ENCODE measurements at regions not wholly inside any gene's neighbourhood (a gene's known extent, or its start where the extent isn't known, plus 50 kb on each side); places are given as distances from the start of the nearest gene placed in this dataset.

- H3K4me3 ChIP-seq: no peak overlapping the region
- TF ChIP-seq POLR2A (IDR thresholded peaks at IDR 0.05) (no peak), EP300 (IDR thresholded peaks at IDR 0.05) (no peak)
- TF ChIP-seq, protein P1, sequence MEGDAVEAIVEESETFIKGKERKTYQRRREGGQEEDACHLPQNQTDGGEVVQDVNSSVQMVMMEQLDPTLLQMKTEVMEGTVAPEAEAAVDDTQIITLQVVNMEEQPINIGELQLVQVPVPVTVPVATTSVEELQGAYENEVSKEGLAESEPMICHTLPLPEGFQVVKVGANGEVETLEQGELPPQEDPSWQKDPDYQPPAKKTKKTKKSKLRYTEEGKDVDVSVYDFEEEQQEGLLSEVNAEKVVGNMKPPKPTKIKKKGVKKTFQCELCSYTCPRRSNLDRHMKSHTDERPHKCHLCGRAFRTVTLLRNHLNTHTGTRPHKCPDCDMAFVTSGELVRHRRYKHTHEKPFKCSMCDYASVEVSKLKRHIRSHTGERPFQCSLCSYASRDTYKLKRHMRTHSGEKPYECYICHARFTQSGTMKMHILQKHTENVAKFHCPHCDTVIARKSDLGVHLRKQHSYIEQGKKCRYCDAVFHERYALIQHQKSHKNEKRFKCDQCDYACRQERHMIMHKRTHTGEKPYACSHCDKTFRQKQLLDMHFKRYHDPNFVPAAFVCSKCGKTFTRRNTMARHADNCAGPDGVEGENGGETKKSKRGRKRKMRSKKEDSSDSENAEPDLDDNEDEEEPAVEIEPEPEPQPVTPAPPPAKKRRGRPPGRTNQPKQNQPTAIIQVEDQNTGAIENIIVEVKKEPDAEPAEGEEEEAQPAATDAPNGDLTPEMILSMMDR (IDR thresholded peaks at IDR 0.05): no peak
- intact Hi-C loops (cut with DNase I): no loop called here
- no peaks in the 10 kb centered on the region for H3K36me3 ChIP-seq
- H3K9me3 ChIP-seq: no peaks in the 10 kb centered on the region
- 74 to 79% (median 75%) methylated on average over 1 of the region's 1 CpG for WGBS, 3 donors
- no peaks in the 10 kb centered on the region for H3K4me1 ChIP-seq (ENCODE audit: insufficient read depth)
- no peak for DNase-seq
- no peaks in the 10 kb centered on the region for H3K27me3 ChIP-seq
- H3K27ac ChIP-seq: no peak overlapping the region
Measured at GRCh38 chr18:76640438-76640837, 145.4 kb upstream of the ZNF516 start.

GRCh38 chr18:76634564-76634963 lies 139.5 kb upstream of the ZNF516 start:
- Histone ChIP-seq H3K4me1 (ENCODE audit: insufficient read depth) (no peaks in the 10 kb centered on the region), H3K27me3 (no peaks in the 10 kb centered on the region), H3K9me3 (no peaks in the 10 kb centered on the region), H3K36me3 (no peaks in the 10 kb centered on the region), H3K27ac (no peak overlapping the region), H3K4me3 (no peak overlapping the region)
- TF ChIP-seq POLR2A (IDR thresholded peaks at IDR 0.05) (no peak), EP300 (IDR thresholded peaks at IDR 0.05) (no peak)
- TF ChIP-seq, protein P1 (IDR thresholded peaks at IDR 0.05): no peak
- 21 to 32% (median 30%) methylated on average over 3 of the region's 3 CpGs for WGBS, 3 donors
- intact Hi-C loops (cut with DNase I): no loop called here
- DNase-seq: no peak

DNA sequence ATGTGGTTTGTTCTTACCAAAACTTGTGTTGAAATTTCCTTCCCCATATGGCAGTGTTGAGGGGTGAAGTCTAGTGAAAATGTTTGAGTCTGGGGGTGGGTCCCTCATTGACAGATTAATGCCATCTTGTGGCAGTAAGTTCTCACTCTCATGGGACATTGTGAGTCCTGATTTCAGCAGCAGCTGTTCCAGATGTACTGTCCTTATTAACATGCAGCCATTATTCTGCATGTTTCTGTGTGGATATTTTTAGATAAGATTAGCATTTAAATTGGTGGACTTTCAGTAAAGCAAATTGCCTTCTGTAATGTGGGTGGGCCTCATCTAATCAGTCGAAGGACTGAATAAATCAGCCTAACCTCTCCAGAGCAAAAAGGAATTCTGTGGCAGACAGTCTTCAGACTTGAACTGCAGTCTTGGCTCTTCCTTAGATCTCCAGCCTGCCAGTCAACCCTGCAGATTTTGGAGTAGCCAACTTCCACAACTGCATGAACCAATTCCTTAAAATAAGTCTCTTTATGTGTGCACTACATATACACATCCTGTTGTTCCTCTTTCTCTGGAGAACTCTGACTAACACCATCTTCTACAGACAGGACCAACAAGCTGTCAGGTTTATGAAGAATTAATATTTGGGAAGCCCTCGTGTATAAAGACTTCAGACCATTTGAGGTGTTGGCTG lies 138.7 kb upstream of the ZNF516 start:
- intact Hi-C loops (cut with DNase I): no loop called here
- Histone ChIP-seq H3K9me3 (no peaks in the 10 kb centered on the region), H3K27me3 (no peaks in the 10 kb centered on the region), H3K4me1 (ENCODE audit: insufficient read depth) (no peaks in the 10 kb centered on the region), H3K36me3 (no peaks in the 10 kb centered on the region), H3K4me3 (no peak overlapping the region), H3K27ac (no peak overlapping the region)
- TF ChIP-seq POLR2A (IDR thresholded peaks at IDR 0.05) (no peak), EP300 (IDR thresholded peaks at IDR 0.05) (no peak)
- TF ChIP-seq, protein P1 (IDR thresholded peaks at IDR 0.05): no peak
- no peak for DNase-seq
- WGBS, 3 donors: 63 to 69% (median 63%) methylated on average over 2 of the region's 2 CpGs

DNA sequence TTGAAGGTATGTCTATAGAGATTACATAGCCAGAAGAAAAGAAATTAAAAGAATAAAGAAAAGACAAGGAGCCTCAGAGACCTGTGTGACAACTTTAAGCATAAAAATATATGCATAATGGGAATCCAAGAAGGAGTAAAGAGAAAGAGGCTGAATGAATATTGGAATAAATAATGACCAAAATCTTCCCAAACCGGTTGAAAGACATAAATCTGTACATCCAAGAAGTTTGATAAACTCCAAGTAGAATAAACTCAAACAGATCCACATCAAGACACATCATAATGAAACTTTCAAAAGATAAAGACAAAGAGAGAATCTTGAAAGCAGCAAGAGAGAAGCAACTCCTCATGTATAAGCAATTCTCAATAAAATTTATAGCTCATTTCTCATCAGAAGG lies 132.4 kb upstream of the ZNF516 start:
- Histone ChIP-seq H3K4me3 (no peak overlapping the region), H3K27ac (no peak overlapping the region), H3K9me3 (no peaks in the 10 kb centered on the region), H3K36me3 (no peaks in the 10 kb centered on the region), H3K27me3 (no peaks in the 10 kb centered on the region), H3K4me1 (ENCODE audit: insufficient read depth) (no peaks in the 10 kb centered on the region)
- TF ChIP-seq EP300 (IDR thresholded peaks at IDR 0.05) (no peak), POLR2A (IDR thresholded peaks at IDR 0.05) (no peak)
- TF ChIP-seq, protein P1 (IDR thresholded peaks at IDR 0.05): no peak
- no peak for DNase-seq
- 80 to 97% (median 84%) methylated on average over 1 of the region's 1 CpG for WGBS, 3 donors
- intact Hi-C loops (cut with DNase I): no loop called here
